Common myeloid progenitor, CD34-positive (primary cell): ENCODE measurements at regions not wholly inside any gene's neighbourhood (a gene's known extent, or its start where the extent isn't known, plus 50 kb on each side); places are given as distances from the start of the nearest gene placed in this dataset.

Experiments used
- CTCF ChIA-PET: fragments of 350-600 bp; sonication (Branson Sonifier 250); formaldehyde crosslinking; loops from one replicate; lab custom pipeline; 2021; ENCODE audit warnings: antibody characterized with exemption; lab: Charles Lee
- POLR2A ChIA-PET: fragments of 350-600 bp; sonication (Branson Sonifier 250); formaldehyde crosslinking; loops from one replicate; lab custom pipeline; 2021; ENCODE audit warnings: antibody characterized with exemption; lab: Charles Lee
- DNase-seq, 3 donors: peaks; one replicate each; pipeline versions ENCODE4 v3.0.0 to v3.0.0-alpha.2; 2013
- H3K27ac ChIP-seq, 2 experiments: 1 replicate in 1 of 2; 2 replicates in 1 of 2; pipeline ENCODE4 v1.7.0; 2013; ENCODE audit warnings: inconsistent platforms in 2 of 2, low read length in 2 of 2, mild to moderate bottlenecking in 2 of 2, low read depth in 1 of 2, moderate library complexity in 1 of 2; ENCODE audit not compliant: severe bottlenecking in 2 of 2, insufficient read depth in 1 of 2, poor library complexity in 1 of 2
- H3K27me3 ChIP-seq, 5 experiments: replicated peaks in 2 of 5; 1 replicate in 3 of 5; 2 replicates in 2 of 5; pipeline versions ENCODE4 v1.6.1 to v1.7.0; 2013; ENCODE audit warnings: low read length in 4 of 5, mild to moderate bottlenecking in 2 of 5, moderate library complexity in 2 of 5, inconsistent platforms in 1 of 5; ENCODE audit not compliant: insufficient read depth in 5 of 5, control insufficient read depth in 4 of 5
- H3K36me3 ChIP-seq, 4 experiments: 1 replicate in 2 of 4; 2 replicates in 2 of 4; pipeline versions ENCODE4 v1.6.1 to v1.7.0; 2013; ENCODE audit warnings: low read length in 3 of 4, control low read depth in 1 of 4, mild to moderate bottlenecking in 1 of 4; ENCODE audit not compliant: control insufficient read depth in 4 of 4, insufficient read depth in 4 of 4
- H3K4me1 ChIP-seq, 4 experiments: 1 replicate in 3 of 4; 2 replicates in 1 of 4; pipeline versions ENCODE4 v1.6.1 to v1.7.1; 2013; ENCODE audit warnings: low read length in 3 of 4, mild to moderate bottlenecking in 3 of 4, control low read depth in 1 of 4, inconsistent platforms in 1 of 4, moderate library complexity in 1 of 4; ENCODE audit not compliant: control insufficient read depth in 4 of 4, insufficient read depth in 4 of 4; ENCODE audit errors: control extremely low read depth in 1 of 4
- H3K4me3 ChIP-seq, 7 experiments: 1 replicate in 4 of 7; 2 replicates in 3 of 7; pipeline versions ENCODE4 v1.5.1 to v1.7.0; 2013; ENCODE audit warnings: mild to moderate bottlenecking in 7 of 7, low read length in 6 of 7, moderate library complexity in 6 of 7, inconsistent platforms in 2 of 7, low read depth in 2 of 7, control low read depth in 1 of 7; ENCODE audit not compliant: insufficient read depth in 4 of 7, control insufficient read depth in 1 of 7; ENCODE audit errors: extremely low read depth in 1 of 7
- H3K9me3 ChIP-seq, 5 experiments: 1 replicate in 4 of 5; 2 replicates in 1 of 5; pipeline versions ENCODE4 v1.6.1 to v1.7.1; 2013; ENCODE audit warnings: low read length in 4 of 5, mild to moderate bottlenecking in 2 of 5, inconsistent platforms in 1 of 5, low read depth in 1 of 5, moderate library complexity in 1 of 5; ENCODE audit not compliant: control insufficient read depth in 4 of 5, insufficient read depth in 2 of 5; ENCODE audit errors: control extremely low read depth in 1 of 5
- WGBS: methylation state at CpG from one replicate; pipeline ENCODE4 v1.1.5; 2013; ENCODE audit not compliant: insufficient coverage; 5-methylcytosine and 5-hydroxymethylcytosine counted together

- CTCF ChIA-PET, result interaction anchor here (1.3 kb wide), 1 partner anchor 11 kb away, joined by 3 read pairs; no protein-coding TSS in a partner anchor
- POLR2A ChIA-PET, result no interaction called here
- Histone ChIP-seq H3K4me1 (peaks cover 0 to 6% (median 0%) of the 10 kb centered on the region in 4 experiments), H3K9me3 (peaks cover 0 to 2% (median 0%) of the 10 kb centered on the region in 5 experiments), H3K27ac (no peak overlapping the region), H3K27me3 (no peaks in the 10 kb centered on the region), H3K36me3 (no peaks in the 10 kb centered on the region), H3K4me3 (no peak overlapping the region)
- 89% methylated on average over 6 of the region's 8 CpGs for WGBS
- DNase-seq, result no peak
Measured at GRCh38 chr1:214957330-214958137, 125.0 kb upstream of the KCNK2 start.

- 86% methylated on average over 1 of the region's 2 CpGs for WGBS
- H3K9me3 ChIP-seq, result peaks cover 0 to 2% (median 0%) of the 10 kb centered on the region in 5 experiments
- no peak for DNase-seq
- H3K27ac ChIP-seq, result no peak overlapping the region
- H3K27me3 ChIP-seq, result no peaks in the 10 kb centered on the region
- ChIA-PET POLR2A (no interaction called here), CTCF (interaction anchor here (1.3 kb wide), 1 partner anchor 12 kb away, joined by 3 read pairs; no protein-coding TSS in a partner anchor)
- H3K36me3 ChIP-seq, result no peaks in the 10 kb centered on the region
- no peak overlapping the region for H3K4me3 ChIP-seq
- H3K4me1 ChIP-seq, result peaks cover 0 to 6% (median 0%) of the 10 kb centered on the region in 4 experiments
Measured at GRCh38 chr1:214958486-214958885, 124.1 kb upstream of the KCNK2 start.

- H3K4me1 ChIP-seq, result no peaks in the 10 kb centered on the region
- no peak overlapping the region for H3K27ac ChIP-seq
- no CpG with 5 or more reads among the region's 3 CpGs for WGBS
- no peaks in the 10 kb centered on the region for H3K36me3 ChIP-seq
- no peak for DNase-seq
- ChIA-PET POLR2A (no interaction called here), CTCF (no interaction called here)
- no peaks in the 10 kb centered on the region for H3K9me3 ChIP-seq
- H3K27me3 ChIP-seq, result no peaks in the 10 kb centered on the region
- H3K4me3 ChIP-seq, result no peak overlapping the region
Measured at GRCh38 chr1:214966346-214966745, 116.2 kb upstream of the KCNK2 start.

GRCh38 chr1:214967865-214968575 lies 114.5 kb upstream of the KCNK2 start:
- H3K36me3 ChIP-seq, result no peaks in the 10 kb centered on the region
- H3K4me1 ChIP-seq, result no peaks in the 10 kb centered on the region
- no peak overlapping the region for H3K4me3 ChIP-seq
- H3K9me3 ChIP-seq, result no peaks in the 10 kb centered on the region
- WGBS, result 96% methylated on average over 4 of the region's 5 CpGs
- no peak for DNase-seq
- H3K27ac ChIP-seq, result no peak overlapping the region
- ChIA-PET POLR2A (no interaction called here), CTCF (no interaction called here)
- H3K27me3 ChIP-seq, result no peaks in the 10 kb centered on the region

GRCh38 chr1:214970016-214970415 lies 112.5 kb upstream of the KCNK2 start:
- POLR2A ChIA-PET, result no interaction called here
- Histone ChIP-seq H3K27ac (no peak overlapping the region), H3K4me3 (no peak overlapping the region), H3K27me3 (no peaks in the 10 kb centered on the region), H3K4me1 (no peaks in the 10 kb centered on the region), H3K36me3 (no peaks in the 10 kb centered on the region), H3K9me3 (no peaks in the 10 kb centered on the region)
- no CpG with 5 or more reads among the region's 1 CpG for WGBS
- CTCF ChIA-PET, result interaction anchor here (1.4 kb wide), 1 partner anchor 8 kb away, joined by 5 read pairs; no protein-coding TSS in a partner anchor
- DNase-seq, result no peak

GRCh38 chr1:214971071-214971470 lies 111.5 kb upstream of the KCNK2 start:
- 76% methylated on average over 2 of the region's 2 CpGs for WGBS
- Histone ChIP-seq H3K4me1 (no peaks in the 10 kb centered on the region), H3K27me3 (no peaks in the 10 kb centered on the region), H3K4me3 (no peak overlapping the region), H3K36me3 (no peaks in the 10 kb centered on the region), H3K9me3 (no peaks in the 10 kb centered on the region), H3K27ac (no peak overlapping the region)
- ChIA-PET CTCF (interaction anchor here (1.4 kb wide), 1 partner anchor 9 kb away, joined by 5 read pairs; no protein-coding TSS in a partner anchor), POLR2A (no interaction called here)
- no peak for DNase-seq

GRCh38 chr1:214974002-214974401 lies 108.5 kb upstream of the KCNK2 start:
- CTCF ChIA-PET, result no interaction called here

More at GRCh38 chr1:214974002-214974401, 108.5 kb upstream of the KCNK2 start:
- WGBS, result 80% methylated on average over 1 of the region's 2 CpGs
- Histone ChIP-seq H3K27ac (no peak overlapping the region), H3K4me1 (no peaks in the 10 kb centered on the region), H3K9me3 (no peaks in the 10 kb centered on the region), H3K27me3 (no peaks in the 10 kb centered on the region), H3K36me3 (no peaks in the 10 kb centered on the region), H3K4me3 (no peak overlapping the region)
- POLR2A ChIA-PET, result no interaction called here
- DNase-seq, result no peak
